ENCODE measurements at regions not wholly inside any gene's neighbourhood (a gene's known extent, or its start where the extent isn't known, plus 50 kb on each side); places are given as distances from the start of the nearest gene placed in this dataset.
"Not testable (repeated sequence)": the region's sequence is repeated elsewhere in the genome, so short reads cannot be mapped to it uniquely, and the experiment has no call there.

GRCh38 chr1:2851918-2852317 lies 50.4 kb upstream of the TTC34 start:
- DNase-seq, result not testable (repeated sequence)

- no peak for DNase-seq
Measured at GRCh38 chr1:2853711-2854110, 52.2 kb upstream of the TTC34 start.

- DNase-seq, result no peak
Measured at GRCh38 chr1:2854151-2854550, 52.7 kb upstream of the TTC34 start.

- no peak for DNase-seq
Measured at GRCh38 chr1:2854611-2855010, 53.1 kb upstream of the TTC34 start.

GRCh38 chr1:2855206-2856065 lies 53.9 kb upstream of the TTC34 start:
- DNase-seq, result no peak

GRCh38 chr1:2856066-2856390 lies 54.5 kb upstream of the TTC34 start:
- DNase-seq, result no peak

- DNase-seq, result no peak
Measured at GRCh38 chr1:2856676-2857375, 55.3 kb upstream of the TTC34 start.

- no peak for DNase-seq
Measured at GRCh38 chr1:2857521-2857920, 56.0 kb upstream of the TTC34 start.

GRCh38 chr1:2858676-2859075 lies 57.2 kb upstream of the TTC34 start:
- no peak for DNase-seq

- DNase-seq, result no peak
Measured at GRCh38 chr1:2859219-2859880, 57.9 kb upstream of the TTC34 start.

- DNase-seq, result no peak
Measured at GRCh38 chr1:2859881-2860430, 58.5 kb upstream of the TTC34 start.

GRCh38 chr1:2860476-2861142 lies 59.1 kb upstream of the TTC34 start:
- no peak for DNase-seq

GRCh38 chr1:2861143-2861987 lies 59.9 kb upstream of the TTC34 start:
- no peak for DNase-seq

GRCh38 chr1:2861988-2862813 lies 60.7 kb upstream of the TTC34 start:
- DNase-seq, result no peak

- DNase-seq, result no peak
Measured at GRCh38 chr1:2862814-2863647, 61.5 kb upstream of the TTC34 start.

GRCh38 chr1:2863648-2863963 lies 62.1 kb upstream of the TTC34 start:
- DNase-seq, result no peak

- DNase-seq, result no peak
Measured at GRCh38 chr1:2864203-2864905, 62.9 kb upstream of the TTC34 start.

- DNase-seq, result no peak
Measured at GRCh38 chr1:2865000-2865399, 63.5 kb upstream of the TTC34 start.

GRCh38 chr1:2865571-2866421 lies 64.3 kb upstream of the TTC34 start:
- DNase-seq, result no peak
